ENCODE measurements at regions not wholly inside any gene's neighbourhood (a gene's known extent, or its start where the extent isn't known, plus 50 kb on each side); places are given as distances from the start of the nearest gene placed in this dataset.

DNA sequence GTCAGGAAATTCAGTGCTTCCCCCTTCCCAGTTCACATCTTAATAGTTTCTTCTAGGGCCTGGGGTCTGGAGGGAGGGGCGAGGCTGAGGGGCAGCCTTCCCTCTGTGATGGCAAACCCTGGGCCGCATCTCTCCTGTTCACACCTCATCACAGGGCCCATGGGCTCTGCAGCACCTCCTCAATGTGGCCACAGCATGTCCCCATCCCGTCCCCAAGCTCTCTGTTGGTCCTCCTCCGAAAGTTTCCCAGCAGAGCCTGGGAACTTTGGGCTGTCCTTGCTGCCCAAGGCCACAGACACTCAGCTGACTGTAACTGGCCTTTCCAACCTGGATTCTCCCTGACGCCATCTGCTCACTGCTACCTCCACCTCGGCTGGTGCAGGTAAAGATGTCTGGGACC lies 112.7 kb upstream of the PTPRM start:
- ChIA-PET CTCF (no interaction called here), POLR2A (no interaction called here), SMC1A (ENCODE audit: uncharacterized antibody, unreplicated experiment) (no interaction called here), RAD21 (ENCODE audit: unreplicated experiment) (no interaction called here)
- BruUV-seq (replicated peaks), result no TSS peak
- Histone ChIP-seq H4K20me1 (ENCODE audit: control insufficient read depth, insufficient read depth) (no peaks in the 10 kb centered on the region), H3K27me3 (replicated peaks in 1 of 2; ENCODE audit: control insufficient read depth in 2 of 2, insufficient read depth in 2 of 2, low read length in 1 of 2) (no peaks in the 10 kb centered on the region), H3K4me2 (ENCODE audit: control insufficient read depth, insufficient read depth) (no peak overlapping the region), H3K27ac (ENCODE audit: control insufficient read depth, insufficient read depth) (no peak overlapping the region), H3K4me1 (ENCODE audit: control insufficient read depth, insufficient read depth, low read length) (no peaks in the 10 kb centered on the region), H3K9ac (ENCODE audit: control insufficient read depth, insufficient read depth, low read length) (no peak overlapping the region), H2AFZ (ENCODE audit: control insufficient read depth, low read depth, low read length) (no peak overlapping the region), H3K4me3 (no peak overlapping the region), H3K9me3 (replicated peaks; ENCODE audit: control insufficient read depth, insufficient read depth, low read length) (no peaks in the 10 kb centered on the region), H3K79me2 (ENCODE audit: control insufficient read depth, insufficient read depth, low read length) (no peaks in the 10 kb centered on the region), H3K36me3 (ENCODE audit: control insufficient read depth in 2 of 2, insufficient read depth in 2 of 2, low read length in 1 of 2) (no peaks in the 10 kb centered on the region)
- TF ChIP-seq FOS (IDR thresholded peaks at IDR 0.05; ENCODE audit: borderline replicate concordance, extremely low read depth, insufficient read length), result no peak
- TF ChIP-seq, protein P1, sequence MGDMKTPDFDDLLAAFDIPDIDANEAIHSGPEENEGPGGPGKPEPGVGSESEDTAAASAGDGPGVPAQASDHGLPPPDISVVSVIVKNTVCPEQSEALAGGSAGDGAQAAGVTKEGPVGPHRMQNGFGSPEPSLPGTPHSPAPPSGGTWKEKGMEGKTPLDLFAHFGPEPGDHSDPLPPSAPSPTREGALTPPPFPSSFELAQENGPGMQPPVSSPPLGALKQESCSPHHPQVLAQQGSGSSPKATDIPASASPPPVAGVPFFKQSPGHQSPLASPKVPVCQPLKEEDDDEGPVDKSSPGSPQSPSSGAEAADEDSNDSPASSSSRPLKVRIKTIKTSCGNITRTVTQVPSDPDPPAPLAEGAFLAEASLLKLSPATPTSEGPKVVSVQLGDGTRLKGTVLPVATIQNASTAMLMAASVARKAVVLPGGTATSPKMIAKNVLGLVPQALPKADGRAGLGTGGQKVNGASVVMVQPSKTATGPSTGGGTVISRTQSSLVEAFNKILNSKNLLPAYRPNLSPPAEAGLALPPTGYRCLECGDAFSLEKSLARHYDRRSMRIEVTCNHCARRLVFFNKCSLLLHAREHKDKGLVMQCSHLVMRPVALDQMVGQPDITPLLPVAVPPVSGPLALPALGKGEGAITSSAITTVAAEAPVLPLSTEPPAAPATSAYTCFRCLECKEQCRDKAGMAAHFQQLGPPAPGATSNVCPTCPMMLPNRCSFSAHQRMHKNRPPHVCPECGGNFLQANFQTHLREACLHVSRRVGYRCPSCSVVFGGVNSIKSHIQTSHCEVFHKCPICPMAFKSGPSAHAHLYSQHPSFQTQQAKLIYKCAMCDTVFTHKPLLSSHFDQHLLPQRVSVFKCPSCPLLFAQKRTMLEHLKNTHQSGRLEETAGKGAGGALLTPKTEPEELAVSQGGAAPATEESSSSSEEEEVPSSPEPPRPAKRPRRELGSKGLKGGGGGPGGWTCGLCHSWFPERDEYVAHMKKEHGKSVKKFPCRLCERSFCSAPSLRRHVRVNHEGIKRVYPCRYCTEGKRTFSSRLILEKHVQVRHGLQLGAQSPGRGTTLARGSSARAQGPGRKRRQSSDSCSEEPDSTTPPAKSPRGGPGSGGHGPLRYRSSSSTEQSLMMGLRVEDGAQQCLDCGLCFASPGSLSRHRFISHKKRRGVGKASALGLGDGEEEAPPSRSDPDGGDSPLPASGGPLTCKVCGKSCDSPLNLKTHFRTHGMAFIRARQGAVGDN (IDR thresholded peaks at IDR 0.05), result no peak
- no peak for TF ChIP-seq RAD51 (IDR thresholded peaks at IDR 0.05)
- TF ChIP-seq HDAC2 (IDR thresholded peaks at IDR 0.05), result no peak
- no peak for TF ChIP-seq ETV6 (conservative IDR thresholded peaks at IDR 0.05 in 1 of 2, IDR thresholded peaks at IDR 0.05 in 1 of 2; ENCODE audit: borderline replicate concordance in 1 of 2, low read depth in 1 of 2)
- no peak for TF ChIP-seq ZBTB4 (CRISPR knock-in tag; IDR thresholded peaks at IDR 0.05)
- no peak for TF ChIP-seq CHD4 (IDR thresholded peaks at IDR 0.05)
- TF ChIP-seq SIN3A (IDR thresholded peaks at IDR 0.05; ENCODE audit: low read depth, low read length), result no peak
- no peak for TF ChIP-seq TARDBP (IDR thresholded peaks at IDR 0.05; ENCODE audit: borderline replicate concordance)
- no peak for TF ChIP-seq NFXL1 (IDR thresholded peaks at IDR 0.05; ENCODE audit: borderline replicate concordance)
- no peak for TF ChIP-seq PAX5 (IDR thresholded peaks at IDR 0.05; ENCODE audit: borderline replicate concordance, low read depth, low read length)
- no peak for TF ChIP-seq EGR1 (IDR thresholded peaks at IDR 0.05; ENCODE audit: borderline replicate concordance in 1 of 2, low read depth in 2 of 2, low read length in 2 of 2)
- TF ChIP-seq, protein P2, sequence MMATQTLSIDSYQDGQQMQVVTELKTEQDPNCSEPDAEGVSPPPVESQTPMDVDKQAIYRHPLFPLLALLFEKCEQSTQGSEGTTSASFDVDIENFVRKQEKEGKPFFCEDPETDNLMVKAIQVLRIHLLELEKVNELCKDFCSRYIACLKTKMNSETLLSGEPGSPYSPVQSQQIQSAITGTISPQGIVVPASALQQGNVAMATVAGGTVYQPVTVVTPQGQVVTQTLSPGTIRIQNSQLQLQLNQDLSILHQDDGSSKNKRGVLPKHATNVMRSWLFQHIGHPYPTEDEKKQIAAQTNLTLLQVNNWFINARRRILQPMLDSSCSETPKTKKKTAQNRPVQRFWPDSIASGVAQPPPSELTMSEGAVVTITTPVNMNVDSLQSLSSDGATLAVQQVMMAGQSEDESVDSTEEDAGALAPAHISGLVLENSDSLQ (IDR thresholded peaks at IDR 0.05), result no peak
- TF ChIP-seq, protein P3, sequence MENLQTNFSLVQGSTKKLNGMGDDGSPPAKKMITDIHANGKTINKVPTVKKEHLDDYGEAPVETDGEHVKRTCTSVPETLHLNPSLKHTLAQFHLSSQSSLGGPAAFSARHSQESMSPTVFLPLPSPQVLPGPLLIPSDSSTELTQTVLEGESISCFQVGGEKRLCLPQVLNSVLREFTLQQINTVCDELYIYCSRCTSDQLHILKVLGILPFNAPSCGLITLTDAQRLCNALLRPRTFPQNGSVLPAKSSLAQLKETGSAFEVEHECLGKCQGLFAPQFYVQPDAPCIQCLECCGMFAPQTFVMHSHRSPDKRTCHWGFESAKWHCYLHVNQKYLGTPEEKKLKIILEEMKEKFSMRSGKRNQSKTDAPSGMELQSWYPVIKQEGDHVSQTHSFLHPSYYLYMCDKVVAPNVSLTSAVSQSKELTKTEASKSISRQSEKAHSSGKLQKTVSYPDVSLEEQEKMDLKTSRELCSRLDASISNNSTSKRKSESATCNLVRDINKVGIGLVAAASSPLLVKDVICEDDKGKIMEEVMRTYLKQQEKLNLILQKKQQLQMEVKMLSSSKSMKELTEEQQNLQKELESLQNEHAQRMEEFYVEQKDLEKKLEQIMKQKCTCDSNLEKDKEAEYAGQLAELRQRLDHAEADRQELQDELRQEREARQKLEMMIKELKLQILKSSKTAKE (IDR thresholded peaks at IDR 0.05; ENCODE audit: low read depth, poor library complexity, severe bottlenecking), result no peak
- TF ChIP-seq GATAD2B (conservative IDR thresholded peaks at IDR 0.05; ENCODE audit: low read depth), result no peak
- FAIRE-seq (no peak), DNase-seq (ENCODE audit: low read depth, low spot score) (no peak), ATAC-seq (no peak)
- in situ Hi-C loops (cut with MboI) (no loop called here), intact Hi-C loops (cut with micrococcal nuclease; ENCODE audit: unreplicated experiment) (no loop called here)
- WGBS (ENCODE audit: insufficient coverage, insufficient replicate concordance, low lambda C conversion rate, missing lambda C conversion rate), result 16% methylated on average over 6 of the region's 6 CpGs
